NCI-H748 (cell line): ENCODE measurements at regions not wholly inside any gene's neighbourhood (a gene's known extent, or its start where the extent isn't known, plus 50 kb on each side); places are given as distances from the start of the nearest gene placed in this dataset.
"Not testable (repeated sequence)": the region's sequence is repeated elsewhere in the genome, so short reads cannot be mapped to it uniquely, and the experiment has no call there.

ENCODE experiments used
- DNase-seq: peaks from one replicate; lab custom pipeline; 2025; ENCODE audit not compliant: unreplicated experiment; lab: John Stamatoyannopoulos, UW

- DNase-seq, result no peak
Measured at GRCh38 chr21:22138297-22139016, 1140.2 kb downstream of the NCAM2 start.

- DNase-seq, result no peak
Measured at GRCh38 chr21:22145545-22145944, 1147.3 kb downstream of the NCAM2 start.

GRCh38 chr21:22154579-22155274 is 1156.5 kb downstream of the NCAM2 start:
- no peak for DNase-seq

- no peak for DNase-seq
Measured at GRCh38 chr21:22164912-22165311, 1166.7 kb downstream of the NCAM2 start.

GRCh38 chr21:22174746-22175145 is 1176.5 kb downstream of the NCAM2 start:
- DNase-seq, result no peak

- no peak for DNase-seq
Measured at GRCh38 chr21:22189278-22189677, 1191.1 kb downstream of the NCAM2 start.

GRCh38 chr21:22191581-22191980 is 1193.4 kb downstream of the NCAM2 start:
- no peak for DNase-seq

GRCh38 chr21:22192766-22193165 is 1194.6 kb downstream of the NCAM2 start:
- no peak for DNase-seq

- not testable (repeated sequence) for DNase-seq
Measured at GRCh38 chr21:22194986-22195385, 1196.8 kb downstream of the NCAM2 start.

GRCh38 chr21:22200378-22201092 is 1202.3 kb downstream of the NCAM2 start:
- DNase-seq, result no peak

- no peak for DNase-seq
Measured at GRCh38 chr21:22201126-22201525, 1202.9 kb downstream of the NCAM2 start.

- DNase-seq, result no peak
Measured at GRCh38 chr21:22201669-22202068, 1203.5 kb downstream of the NCAM2 start.

- DNase-seq, result no peak
Measured at GRCh38 chr21:22209304-22209700, 1211.1 kb downstream of the NCAM2 start.

- no peak for DNase-seq
Measured at GRCh38 chr21:22211943-22212342, 1213.7 kb downstream of the NCAM2 start.

- DNase-seq, result no peak
Measured at GRCh38 chr21:22223385-22223784, 1225.2 kb downstream of the NCAM2 start.

- DNase-seq, result no peak
Measured at GRCh38 chr21:22224261-22224660, 1226.1 kb downstream of the NCAM2 start.

- DNase-seq, result no peak
Measured at GRCh38 chr21:22225299-22225698, 1227.1 kb downstream of the NCAM2 start.

- no peak for DNase-seq
Measured at GRCh38 chr21:22231013-22231412, 1232.8 kb downstream of the NCAM2 start.

- no peak for DNase-seq
Measured at GRCh38 chr21:22235866-22236590, 1237.8 kb downstream of the NCAM2 start.

GRCh38 chr21:22244516-22244915 is 1246.3 kb downstream of the NCAM2 start:
- DNase-seq, result no peak

GRCh38 chr21:22250355-22250754 is 1252.1 kb downstream of the NCAM2 start:
- no peak for DNase-seq
